OCI-LY1 (cell line): ENCODE measurements at regions not wholly inside any gene's neighbourhood (a gene's known extent, or its start where the extent isn't known, plus 50 kb on each side); places are given as distances from the start of the nearest gene placed in this dataset.

Experiments used
- CTCF ChIP-seq: fragments of 200-600 bp; sonication (generic), shearing (Covaris generic); IDR thresholded peaks from 2 replicates; pipeline ENCODE4 v1.5.1; 2017; ENCODE audit warnings: mild to moderate bottlenecking, antibody characterized with exemption, low read length, moderate library complexity, mixed read lengths
- EZH2 ChIP-seq: fragments of 200-600 bp; sonication (generic), shearing (Covaris generic); IDR thresholded peaks from 2 replicates; pipeline ENCODE4 v1.8.0; 2017; ENCODE audit warnings: borderline replicate concordance, mixed run types, mild to moderate bottlenecking, antibody characterized with exemption, low read length, moderate library complexity, mixed read lengths

- TF ChIP-seq CTCF (no peak), EZH2 (no peak)
Observed at GRCh38 chr3:96657710-96658109, 156.7 kb upstream of the EPHA6 start.
